Peyer's patch (tissue), 4 donors: ENCODE measurements at regions not wholly inside any gene's neighbourhood (a gene's known extent, or its start where the extent isn't known, plus 50 kb on each side); places are given as distances from the start of the nearest gene placed in this dataset.

ENCODE experiments used
- DNase-seq, 3 donors: peaks; one replicate each; pipeline ENCODE4 v3.0.0-alpha.2; 2017 to 2019
- H3K27ac ChIP-seq, 4 donors: fragments of 200-600 bp; sonication (generic); one replicate each; pipeline ENCODE4 v1.5.1; 2016 to 2019
- H3K27me3 ChIP-seq, 2 donors: fragments of 200-600 bp; sonication (generic); one replicate each; pipeline ENCODE4 v1.5.1; 2019
- H3K36me3 ChIP-seq, 3 donors: fragments of 200-600 bp; sonication (generic); one replicate each; pipeline ENCODE4 v1.5.1; 2016 to 2019
- H3K4me1 ChIP-seq, 4 donors: fragments of 200-600 bp; sonication (generic); one replicate each; pipeline ENCODE4 v1.5.1; 2016 to 2019
- H3K4me3 ChIP-seq, 4 donors: fragments of 200-600 bp; sonication (generic); 1 replicate in 3 of 4; 2 replicates in 1 of 4; pipeline ENCODE4 v1.5.1; 2016 to 2019; ENCODE audit warnings: mild to moderate bottlenecking in 1 of 4
- H3K9me3 ChIP-seq, 4 donors: fragments of 200-600 bp; sonication (generic); one replicate each; pipeline ENCODE4 v1.5.1; 2016 to 2019; ENCODE audit warnings: mild to moderate bottlenecking in 1 of 4
- POLR2A ChIP-seq, 2 donors: fragments of 450-650 bp; IDR thresholded peaks; one replicate each; pipeline ENCODE4 v1.5.1; 2017; ENCODE audit warnings: antibody characterized with exemption in 2 of 2, mild to moderate bottlenecking in 2 of 2, moderate library complexity in 2 of 2
- TF ChIP-seq, protein P1 (sequence below), 6 experiments: fragments of 450-650 bp in 4 of 6; fragments of 200-600 bp in 2 of 6; sonication (generic) in 1 of 6; IDR thresholded peaks; one replicate each; pipeline ENCODE4 v1.5.1; 2017 to 2019; ENCODE audit warnings: antibody characterized with exemption in 6 of 6, mild to moderate bottlenecking in 3 of 6, moderate library complexity in 1 of 6

- TF ChIP-seq POLR2A (IDR thresholded peaks at IDR 0.05) = no peak
- TF ChIP-seq, protein P1, sequence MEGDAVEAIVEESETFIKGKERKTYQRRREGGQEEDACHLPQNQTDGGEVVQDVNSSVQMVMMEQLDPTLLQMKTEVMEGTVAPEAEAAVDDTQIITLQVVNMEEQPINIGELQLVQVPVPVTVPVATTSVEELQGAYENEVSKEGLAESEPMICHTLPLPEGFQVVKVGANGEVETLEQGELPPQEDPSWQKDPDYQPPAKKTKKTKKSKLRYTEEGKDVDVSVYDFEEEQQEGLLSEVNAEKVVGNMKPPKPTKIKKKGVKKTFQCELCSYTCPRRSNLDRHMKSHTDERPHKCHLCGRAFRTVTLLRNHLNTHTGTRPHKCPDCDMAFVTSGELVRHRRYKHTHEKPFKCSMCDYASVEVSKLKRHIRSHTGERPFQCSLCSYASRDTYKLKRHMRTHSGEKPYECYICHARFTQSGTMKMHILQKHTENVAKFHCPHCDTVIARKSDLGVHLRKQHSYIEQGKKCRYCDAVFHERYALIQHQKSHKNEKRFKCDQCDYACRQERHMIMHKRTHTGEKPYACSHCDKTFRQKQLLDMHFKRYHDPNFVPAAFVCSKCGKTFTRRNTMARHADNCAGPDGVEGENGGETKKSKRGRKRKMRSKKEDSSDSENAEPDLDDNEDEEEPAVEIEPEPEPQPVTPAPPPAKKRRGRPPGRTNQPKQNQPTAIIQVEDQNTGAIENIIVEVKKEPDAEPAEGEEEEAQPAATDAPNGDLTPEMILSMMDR (IDR thresholded peaks at IDR 0.05) = no peak
Observed at GRCh38 chr6:91299544-91300491, 712.9 kb upstream of the MAP3K7 start.

DNA sequence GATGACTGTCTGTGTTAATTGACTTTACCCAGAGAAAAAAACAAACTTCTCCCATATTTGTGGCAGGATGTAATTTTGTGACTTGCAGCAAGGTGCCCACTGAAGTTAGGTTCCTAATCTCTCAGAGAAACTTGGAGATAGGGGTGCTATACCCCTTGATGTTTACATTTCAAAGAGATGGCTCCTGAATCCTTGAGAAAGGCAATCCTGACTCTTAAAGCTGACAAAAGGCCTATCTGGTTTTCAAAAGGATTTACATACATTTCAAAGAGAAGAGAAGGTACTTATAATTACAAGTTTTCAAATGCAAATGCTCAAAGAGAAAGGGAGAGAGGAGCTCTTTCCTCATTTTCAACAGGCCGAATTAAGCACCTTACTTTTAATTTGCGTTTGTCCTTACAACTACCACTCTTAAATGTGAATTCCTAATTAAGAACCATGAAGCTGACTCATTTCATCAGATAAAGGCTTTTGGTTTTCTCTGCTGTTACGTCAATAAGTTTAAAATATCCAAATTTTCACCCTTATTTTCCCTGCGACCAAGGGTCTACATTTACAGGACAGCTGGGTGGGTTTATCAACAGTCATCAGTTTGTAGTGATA is 711.8 kb upstream of the MAP3K7 start:
- no peak for TF ChIP-seq POLR2A (IDR thresholded peaks at IDR 0.05)
- TF ChIP-seq, protein P1 (IDR thresholded peaks at IDR 0.05) = no peak
- Histone ChIP-seq H3K4me3 (no peak overlapping the region), H3K27ac (peak overlapping the region in 1 of 4 donors; percentile 25), H3K27me3 (no peaks in the 10 kb centered on the region), H3K9me3 (no peaks in the 10 kb centered on the region), H3K4me1 (no peaks in the 10 kb centered on the region), H3K36me3 (no peaks in the 10 kb centered on the region)
- no peak for DNase-seq

More at GRCh38 chr6:91299544-91300491, 712.9 kb upstream of the MAP3K7 start:
- H3K4me3 ChIP-seq = no peak overlapping the region
- no peaks in the 10 kb centered on the region for H3K4me1 ChIP-seq
- no peaks in the 10 kb centered on the region for H3K9me3 ChIP-seq
- H3K36me3 ChIP-seq = no peaks in the 10 kb centered on the region
- H3K27ac ChIP-seq = peak overlapping the region in 1 of 4 donors; percentile 25
- no peaks in the 10 kb centered on the region for H3K27me3 ChIP-seq
- DNase-seq = peak in 1 of 3 donors; percentile 48

DNA sequence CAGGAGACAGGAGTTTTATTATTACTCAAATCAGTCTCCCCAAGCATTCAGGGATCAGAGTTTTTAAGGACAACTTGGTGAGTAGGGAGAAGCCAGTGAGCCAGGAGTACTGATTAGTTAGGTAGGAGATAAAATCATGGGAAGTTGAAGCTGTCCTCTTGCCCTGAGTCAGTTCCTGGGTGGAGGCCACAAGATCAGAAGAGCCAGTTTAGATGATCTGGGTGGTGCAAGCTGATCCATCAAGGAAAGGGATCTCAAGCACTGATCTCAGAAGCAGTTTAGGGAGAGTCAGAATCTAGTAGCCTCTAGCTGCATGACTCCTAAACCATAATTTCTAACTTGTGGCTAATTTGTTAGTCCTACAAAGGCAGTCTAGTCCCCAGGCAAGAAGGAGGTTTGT is 706.5 kb upstream of the MAP3K7 start:
- H3K27me3 ChIP-seq = no peaks in the 10 kb centered on the region
- DNase-seq = no peak
- no peak overlapping the region for H3K4me3 ChIP-seq
- no peaks in the 10 kb centered on the region for H3K9me3 ChIP-seq
- TF ChIP-seq, protein P1 (IDR thresholded peaks at IDR 0.05) = no peak
- TF ChIP-seq POLR2A (IDR thresholded peaks at IDR 0.05) = no peak
- H3K36me3 ChIP-seq = no peaks in the 10 kb centered on the region
- H3K4me1 ChIP-seq = no peaks in the 10 kb centered on the region
- no peak overlapping the region for H3K27ac ChIP-seq

- TF ChIP-seq POLR2A (IDR thresholded peaks at IDR 0.05) = no peak
- TF ChIP-seq, protein P1 (IDR thresholded peaks at IDR 0.05) = no peak
- Histone ChIP-seq H3K4me1 (no peaks in the 10 kb centered on the region), H3K27ac (no peak overlapping the region), H3K9me3 (no peaks in the 10 kb centered on the region), H3K36me3 (no peaks in the 10 kb centered on the region), H3K4me3 (no peak overlapping the region), H3K27me3 (no peaks in the 10 kb centered on the region)
- no peak for DNase-seq
Observed at GRCh38 chr6:91291071-91291470, 704.2 kb upstream of the MAP3K7 start.

DNA sequence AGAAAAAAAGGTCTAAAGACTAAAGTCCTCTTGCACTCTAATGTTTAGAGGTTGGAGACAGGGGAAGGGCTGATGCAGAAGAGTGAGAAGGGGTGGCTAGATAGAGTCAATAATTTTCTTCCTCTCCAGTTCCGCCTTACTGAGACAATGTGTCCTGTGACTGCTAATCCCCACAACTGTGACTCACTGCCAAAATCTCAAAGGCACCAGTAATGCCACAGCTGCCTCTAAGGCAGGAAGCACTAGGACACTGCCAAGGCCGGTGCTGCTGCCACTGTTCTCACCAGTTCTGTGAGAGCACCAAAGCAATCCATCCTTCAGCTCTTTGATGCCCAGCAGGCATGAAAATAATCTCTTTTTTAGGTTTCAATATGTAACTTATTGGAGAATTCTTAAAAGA is 701.9 kb upstream of the MAP3K7 start:
- Histone ChIP-seq H3K4me3 (no peak overlapping the region), H3K9me3 (no peaks in the 10 kb centered on the region), H3K4me1 (no peaks in the 10 kb centered on the region), H3K36me3 (no peaks in the 10 kb centered on the region), H3K27ac (no peak overlapping the region), H3K27me3 (no peaks in the 10 kb centered on the region)
- TF ChIP-seq POLR2A (IDR thresholded peaks at IDR 0.05) = no peak
- TF ChIP-seq, protein P1 (IDR thresholded peaks at IDR 0.05) = no peak
- DNase-seq = no peak
